COLO829 (cell line): ENCODE measurements at regions not wholly inside any gene's neighbourhood (a gene's known extent, or its start where the extent isn't known, plus 50 kb on each side); places are given as distances from the start of the nearest gene placed in this dataset.
"Not testable (repeated sequence)": the region's sequence is repeated elsewhere in the genome, so short reads cannot be mapped to it uniquely, and the experiment has no call there.

ENCODE experiments used
- DNase-seq: peaks from one replicate; pipeline ENCODE4 v3.0.0; 2012; ENCODE audit warnings: low spot score

- no peak for DNase-seq
These were observed 298.8 kb upstream of the LYPLAL1 start for GRCh38 chr1:218874801-218875400.

GRCh38 chr1:218878369-218878768 lies 295.3 kb upstream of the LYPLAL1 start:
- peak; percentile 44 for DNase-seq

GRCh38 chr1:218880484-218881060 lies 293.1 kb upstream of the LYPLAL1 start:
- DNase-seq: peak; percentile 56

GRCh38 chr1:218882454-218882853 lies 291.2 kb upstream of the LYPLAL1 start:
- DNase-seq: no peak

- no peak for DNase-seq
These were observed 287.4 kb upstream of the LYPLAL1 start for GRCh38 chr1:218886101-218886871.

- DNase-seq: peak; percentile 20
These were observed 286.3 kb upstream of the LYPLAL1 start for GRCh38 chr1:218887141-218887925.

GRCh38 chr1:218890451-218890850 lies 283.2 kb upstream of the LYPLAL1 start:
- DNase-seq: no peak

- no peak for DNase-seq
These were observed 282.1 kb upstream of the LYPLAL1 start for GRCh38 chr1:218891577-218891976.

- no peak for DNase-seq
These were observed 278.6 kb upstream of the LYPLAL1 start for GRCh38 chr1:218895064-218895587.

- DNase-seq: no peak
These were observed 277.5 kb upstream of the LYPLAL1 start for GRCh38 chr1:218896202-218896601.

- no peak for DNase-seq
These were observed 274.8 kb upstream of the LYPLAL1 start for GRCh38 chr1:218898921-218899320.

GRCh38 chr1:218900615-218901014 lies 273.1 kb upstream of the LYPLAL1 start:
- DNase-seq: no peak

GRCh38 chr1:218904416-218904815 lies 269.3 kb upstream of the LYPLAL1 start:
- no peak for DNase-seq

GRCh38 chr1:218916720-218917119 lies 257.0 kb upstream of the LYPLAL1 start:
- DNase-seq: no peak

- no peak for DNase-seq
These were observed 256.0 kb upstream of the LYPLAL1 start for GRCh38 chr1:218917656-218918055.

GRCh38 chr1:218925777-218926176 lies 247.9 kb upstream of the LYPLAL1 start:
- no peak for DNase-seq

- DNase-seq: no peak
These were observed 247.0 kb upstream of the LYPLAL1 start for GRCh38 chr1:218926631-218927030.

GRCh38 chr1:218930000-218930399 lies 243.7 kb upstream of the LYPLAL1 start:
- DNase-seq: no peak

GRCh38 chr1:218930472-218931241 lies 243.0 kb upstream of the LYPLAL1 start:
- DNase-seq: no peak

GRCh38 chr1:218931324-218931723 lies 242.4 kb upstream of the LYPLAL1 start:
- no peak for DNase-seq

GRCh38 chr1:218933513-218933912 lies 240.2 kb upstream of the LYPLAL1 start:
- DNase-seq: no peak

GRCh38 chr1:218935408-218935807 lies 238.3 kb upstream of the LYPLAL1 start:
- not testable (repeated sequence) for DNase-seq
